ENCODE measurements at regions not wholly inside any gene's neighbourhood (a gene's known extent, or its start where the extent isn't known, plus 50 kb on each side); places are given as distances from the start of the nearest gene placed in this dataset.

DNA sequence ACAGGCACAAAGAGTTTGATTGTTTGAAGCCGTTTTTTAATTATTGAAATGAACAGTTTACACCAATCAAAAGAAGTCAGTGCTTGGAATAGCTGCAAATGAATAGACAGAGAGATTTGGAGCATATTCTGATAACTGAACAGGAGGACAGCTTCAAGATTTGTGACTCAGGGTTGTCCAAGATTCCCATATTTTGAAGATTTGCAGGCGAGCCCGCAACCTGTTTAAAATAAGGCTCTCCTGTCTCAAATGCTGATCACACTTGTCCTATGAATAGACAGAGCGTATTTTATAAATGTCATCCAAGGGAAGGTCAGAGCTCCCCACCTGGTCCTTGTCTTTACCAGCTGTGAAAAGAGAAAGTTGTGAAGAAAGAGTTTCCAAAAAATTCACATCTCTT is 198.7 kb downstream of the RNF144A start:
- Histone ChIP-seq H3K4me1 (ENCODE audit: insufficient read depth, low read length, poor library complexity, severe bottlenecking) (no peaks in the 10 kb centered on the region), H3K4me3 (ENCODE audit: low read length, poor library complexity, severe bottlenecking) (no peak overlapping the region), H3F3A (ENCODE audit: low read depth) (no peaks in the 10 kb centered on the region), H3K9ac (ENCODE audit: low read depth, low read length, poor library complexity, severe bottlenecking) (no peak overlapping the region), H3K36me3 (ENCODE audit: insufficient read depth, low read length) (no peaks in the 10 kb centered on the region), H3K9me3 (ENCODE audit: insufficient read depth, low read depth, low read length) (no peaks in the 10 kb centered on the region), H3K4me2 (ENCODE audit: low read depth, low read length, poor library complexity, severe bottlenecking) (no peak overlapping the region), H3K79me2 (ENCODE audit: insufficient read depth, low read length) (no peaks in the 10 kb centered on the region), H3K9me2 (replicated peaks; ENCODE audit: low read depth, low read length) (no peaks in the 10 kb centered on the region), H3K27me3 (ENCODE audit: insufficient read depth, low read length, poor library complexity, severe bottlenecking) (no peaks in the 10 kb centered on the region), H4K20me1 (ENCODE audit: insufficient read depth, low read length, poor library complexity, severe bottlenecking) (no peaks in the 10 kb centered on the region), H2AFZ (ENCODE audit: low read length) (no peak overlapping the region)
- no peak for TF ChIP-seq EZH2phosphoT487 (IDR thresholded peaks at IDR 0.05; ENCODE audit: borderline replicate concordance)
- TF ChIP-seq, protein P1, sequence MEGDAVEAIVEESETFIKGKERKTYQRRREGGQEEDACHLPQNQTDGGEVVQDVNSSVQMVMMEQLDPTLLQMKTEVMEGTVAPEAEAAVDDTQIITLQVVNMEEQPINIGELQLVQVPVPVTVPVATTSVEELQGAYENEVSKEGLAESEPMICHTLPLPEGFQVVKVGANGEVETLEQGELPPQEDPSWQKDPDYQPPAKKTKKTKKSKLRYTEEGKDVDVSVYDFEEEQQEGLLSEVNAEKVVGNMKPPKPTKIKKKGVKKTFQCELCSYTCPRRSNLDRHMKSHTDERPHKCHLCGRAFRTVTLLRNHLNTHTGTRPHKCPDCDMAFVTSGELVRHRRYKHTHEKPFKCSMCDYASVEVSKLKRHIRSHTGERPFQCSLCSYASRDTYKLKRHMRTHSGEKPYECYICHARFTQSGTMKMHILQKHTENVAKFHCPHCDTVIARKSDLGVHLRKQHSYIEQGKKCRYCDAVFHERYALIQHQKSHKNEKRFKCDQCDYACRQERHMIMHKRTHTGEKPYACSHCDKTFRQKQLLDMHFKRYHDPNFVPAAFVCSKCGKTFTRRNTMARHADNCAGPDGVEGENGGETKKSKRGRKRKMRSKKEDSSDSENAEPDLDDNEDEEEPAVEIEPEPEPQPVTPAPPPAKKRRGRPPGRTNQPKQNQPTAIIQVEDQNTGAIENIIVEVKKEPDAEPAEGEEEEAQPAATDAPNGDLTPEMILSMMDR (conservative IDR thresholded peaks at IDR 0.05; ENCODE audit: low read length), result no peak

DNA sequence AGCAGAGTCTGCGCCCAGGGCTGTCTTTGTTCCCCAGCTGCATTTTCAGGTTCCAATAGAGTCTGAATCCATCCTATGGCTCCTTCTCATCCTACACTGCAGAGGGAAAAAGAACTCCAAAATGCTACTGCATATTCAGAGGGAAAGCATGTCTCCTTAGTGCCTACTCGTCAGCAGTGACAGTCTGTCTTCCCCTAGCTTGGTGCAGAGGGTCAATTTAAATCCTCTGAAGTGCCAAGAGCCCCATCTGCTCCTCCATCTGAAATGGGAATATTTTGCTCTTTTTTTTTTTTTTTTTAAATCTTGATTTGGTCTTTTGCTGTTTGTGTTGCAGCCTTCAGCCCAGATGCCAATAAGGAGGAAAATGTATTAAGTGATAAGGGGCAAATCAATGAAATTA is 199.3 kb downstream of the RNF144A start:
- Histone ChIP-seq H2AFZ (ENCODE audit: low read length) (no peak overlapping the region), H3K9me3 (ENCODE audit: insufficient read depth, low read depth, low read length) (no peaks in the 10 kb centered on the region), H3K79me2 (ENCODE audit: insufficient read depth, low read length) (no peaks in the 10 kb centered on the region), H3K4me3 (ENCODE audit: low read length, poor library complexity, severe bottlenecking) (no peak overlapping the region), H3K9me2 (replicated peaks; ENCODE audit: low read depth, low read length) (no peaks in the 10 kb centered on the region), H3K27me3 (ENCODE audit: insufficient read depth, low read length, poor library complexity, severe bottlenecking) (no peaks in the 10 kb centered on the region), H3F3A (ENCODE audit: low read depth) (no peaks in the 10 kb centered on the region), H4K20me1 (ENCODE audit: insufficient read depth, low read length, poor library complexity, severe bottlenecking) (no peaks in the 10 kb centered on the region), H3K4me2 (ENCODE audit: low read depth, low read length, poor library complexity, severe bottlenecking) (no peak overlapping the region), H3K36me3 (ENCODE audit: insufficient read depth, low read length) (no peaks in the 10 kb centered on the region), H3K9ac (ENCODE audit: low read depth, low read length, poor library complexity, severe bottlenecking) (no peak overlapping the region), H3K4me1 (ENCODE audit: insufficient read depth, low read length, poor library complexity, severe bottlenecking) (no peaks in the 10 kb centered on the region)
- TF ChIP-seq, protein P1 (conservative IDR thresholded peaks at IDR 0.05; ENCODE audit: low read length), result no peak
- no peak for TF ChIP-seq EZH2phosphoT487 (IDR thresholded peaks at IDR 0.05; ENCODE audit: borderline replicate concordance)

DNA sequence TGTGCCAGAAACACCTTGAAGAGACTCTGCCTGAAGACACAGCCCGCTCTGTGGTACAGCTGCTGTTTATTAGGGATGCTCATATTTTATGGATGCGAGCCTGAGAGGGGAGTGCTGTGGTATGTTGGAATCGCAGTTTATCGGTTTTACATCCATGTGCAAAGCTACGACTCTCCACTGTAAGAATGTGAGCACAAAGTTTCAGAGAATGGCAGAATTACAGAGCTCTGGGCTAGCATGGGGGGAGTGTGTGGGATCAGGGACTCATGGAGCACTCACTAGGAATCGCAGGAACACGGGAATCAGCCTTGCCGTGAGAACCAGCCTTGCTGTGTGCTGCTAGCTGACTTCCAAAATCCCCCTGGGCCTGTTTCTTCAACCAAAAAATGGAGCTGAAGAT is 199.9 kb downstream of the RNF144A start:
- Histone ChIP-seq H3K27me3 (ENCODE audit: insufficient read depth, low read length, poor library complexity, severe bottlenecking) (no peaks in the 10 kb centered on the region), H3K9me2 (replicated peaks; ENCODE audit: low read depth, low read length) (no peaks in the 10 kb centered on the region), H3K4me3 (ENCODE audit: low read length, poor library complexity, severe bottlenecking) (no peak overlapping the region), H3K4me2 (ENCODE audit: low read depth, low read length, poor library complexity, severe bottlenecking) (no peak overlapping the region), H3F3A (ENCODE audit: low read depth) (no peaks in the 10 kb centered on the region), H3K9ac (ENCODE audit: low read depth, low read length, poor library complexity, severe bottlenecking) (no peak overlapping the region), H3K79me2 (ENCODE audit: insufficient read depth, low read length) (no peaks in the 10 kb centered on the region), H2AFZ (ENCODE audit: low read length) (no peak overlapping the region), H3K36me3 (ENCODE audit: insufficient read depth, low read length) (no peaks in the 10 kb centered on the region), H3K4me1 (ENCODE audit: insufficient read depth, low read length, poor library complexity, severe bottlenecking) (no peaks in the 10 kb centered on the region), H3K9me3 (ENCODE audit: insufficient read depth, low read depth, low read length) (no peaks in the 10 kb centered on the region), H4K20me1 (ENCODE audit: insufficient read depth, low read length, poor library complexity, severe bottlenecking) (no peaks in the 10 kb centered on the region)
- TF ChIP-seq, protein P1 (conservative IDR thresholded peaks at IDR 0.05; ENCODE audit: low read length), result no peak
- no peak for TF ChIP-seq EZH2phosphoT487 (IDR thresholded peaks at IDR 0.05; ENCODE audit: borderline replicate concordance)

Measured in Loucy (cell line).